Glomerular endothelial cell (primary cell): ENCODE measurements at regions not wholly inside any gene's neighbourhood (a gene's known extent, or its start where the extent isn't known, plus 50 kb on each side); places are given as distances from the start of the nearest gene placed in this dataset.

Source experiments
- DNase-seq: peaks from one replicate; pipeline ENCODE4 v3.0.0-alpha.2; 2011; ENCODE audit warnings: low read depth, low spot score; ENCODE audit errors: extremely low read depth

DNA sequence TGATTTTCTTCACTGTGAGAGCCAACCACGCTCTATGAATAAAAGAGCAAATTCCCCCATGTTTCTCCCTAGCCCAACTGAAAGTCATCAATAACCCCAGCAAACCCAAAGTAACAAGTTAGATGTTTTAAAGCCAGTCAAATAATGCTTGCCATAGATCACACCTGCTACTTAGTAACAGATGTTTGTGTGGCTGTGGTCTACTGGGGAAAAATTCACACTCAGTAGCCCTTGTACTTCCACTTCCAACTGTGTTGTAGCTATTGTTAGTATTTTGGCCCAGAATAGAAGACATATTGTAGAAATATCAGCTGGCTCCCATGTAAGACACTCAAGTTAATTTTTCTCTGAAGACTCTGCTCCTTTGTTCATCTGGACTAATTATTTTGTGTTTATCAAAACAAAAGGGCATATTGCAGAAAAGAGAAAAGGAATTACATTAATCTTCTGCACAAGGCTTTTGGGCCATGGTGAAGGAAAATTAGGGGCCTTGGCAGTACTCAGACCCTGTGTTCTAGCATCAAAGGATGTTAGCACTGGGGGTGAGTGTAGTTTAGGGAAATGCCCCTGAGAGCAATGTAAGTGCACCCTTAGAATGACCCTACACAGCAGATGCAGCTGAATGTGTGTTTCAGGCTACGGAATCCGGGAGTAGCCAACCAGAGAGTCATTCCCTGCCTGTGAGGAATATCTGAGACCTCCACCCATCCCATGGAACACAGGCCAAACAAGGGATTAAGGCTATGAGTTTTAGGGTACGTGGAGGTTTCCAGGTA lies 521.9 kb downstream of the EPHA4 start:
- DNase-seq = no peak

DNA sequence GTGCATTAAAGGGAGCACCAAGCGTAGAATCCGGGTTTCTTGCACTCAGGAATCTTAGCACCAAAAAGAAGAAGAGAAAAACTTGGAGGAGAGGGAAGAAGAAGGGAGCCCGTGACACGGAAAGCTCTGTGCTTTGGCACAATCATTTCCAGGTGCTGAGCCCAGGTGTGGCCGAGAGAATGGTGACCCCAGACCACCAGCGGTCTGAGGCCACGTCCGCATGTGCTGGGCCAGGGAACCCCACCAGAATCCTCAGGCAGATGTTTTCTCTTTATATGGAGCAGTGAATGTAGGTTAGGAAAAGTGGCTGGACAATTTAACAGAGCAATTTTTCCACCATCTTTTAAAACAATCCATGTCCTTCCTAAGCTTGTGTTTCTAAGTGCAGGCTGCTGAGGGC lies 520.9 kb downstream of the EPHA4 start:
- no peak for DNase-seq

DNA sequence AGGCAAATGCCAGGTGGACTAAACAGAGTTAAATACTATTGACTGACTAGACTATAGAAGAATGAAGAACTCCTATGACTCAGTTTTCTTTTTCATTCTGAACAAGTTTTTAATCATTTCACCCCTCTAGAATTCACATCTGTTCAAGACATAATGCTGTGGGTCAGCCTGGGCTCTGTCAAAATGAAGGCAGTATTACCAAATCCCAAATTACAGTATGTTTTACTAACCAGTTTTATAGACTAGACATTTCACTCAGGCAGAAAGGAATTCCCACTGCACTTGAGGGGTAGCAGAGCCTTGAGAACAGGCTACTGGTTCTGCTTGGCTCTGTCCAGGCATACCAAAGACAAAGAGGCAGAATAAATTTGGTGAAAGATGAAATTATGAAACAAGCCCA lies 511.7 kb downstream of the EPHA4 start:
- no peak for DNase-seq

DNA sequence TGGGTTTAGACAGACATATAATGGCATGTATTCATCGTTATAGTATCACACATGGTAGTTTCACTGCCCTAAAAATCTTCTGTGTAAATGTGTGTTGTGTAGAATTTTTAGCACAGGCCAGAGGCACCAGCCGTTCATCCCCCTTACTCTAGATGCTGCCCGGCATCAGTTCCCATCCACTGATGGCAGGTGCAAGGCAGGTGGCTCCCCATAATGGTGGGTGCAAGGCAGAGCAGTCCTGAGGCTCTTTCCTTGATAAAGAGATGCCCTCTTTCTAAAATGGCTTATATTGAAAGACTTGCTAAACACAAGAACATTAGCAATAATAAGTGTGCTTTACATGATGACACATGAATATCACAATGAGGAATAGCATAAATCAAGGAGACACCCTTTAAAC lies 508.5 kb downstream of the EPHA4 start:
- DNase-seq = no peak

DNA sequence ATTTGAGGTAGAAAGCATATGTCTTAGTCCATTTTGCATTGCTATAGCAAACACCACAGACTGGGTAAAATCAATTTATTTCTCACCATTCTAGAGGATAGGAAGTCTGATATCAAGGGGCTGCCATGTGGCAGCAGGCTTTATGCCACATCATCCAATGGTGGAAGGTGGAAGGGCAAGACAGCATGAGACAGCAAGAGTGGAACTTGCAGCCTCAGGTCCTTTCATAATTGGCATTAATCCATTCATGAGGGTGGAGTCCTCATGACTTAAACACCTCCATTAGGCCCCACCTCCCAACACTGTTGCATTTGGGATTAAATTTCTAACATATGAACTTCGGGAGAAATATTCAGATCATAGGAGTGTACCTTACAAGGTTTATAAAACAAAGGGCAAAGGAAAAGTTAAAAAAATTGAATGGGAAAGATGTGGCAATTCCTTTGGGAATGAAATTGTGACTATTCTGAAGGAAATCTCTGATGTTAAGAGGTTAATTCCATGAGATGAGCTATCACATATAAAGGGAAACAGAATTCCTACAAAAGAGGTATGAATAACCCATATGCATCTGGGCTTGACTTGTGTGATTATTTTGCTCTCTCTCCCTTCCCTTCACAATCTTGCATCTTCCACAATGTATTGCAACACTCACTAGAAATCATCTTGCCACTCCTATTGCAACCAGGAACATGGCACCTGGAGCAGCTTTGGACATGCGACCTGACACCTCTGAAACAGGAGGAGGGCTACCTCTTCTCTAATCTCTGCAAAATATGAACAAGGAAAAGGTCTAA lies 507.8 kb downstream of the EPHA4 start:
- DNase-seq = no peak

DNA sequence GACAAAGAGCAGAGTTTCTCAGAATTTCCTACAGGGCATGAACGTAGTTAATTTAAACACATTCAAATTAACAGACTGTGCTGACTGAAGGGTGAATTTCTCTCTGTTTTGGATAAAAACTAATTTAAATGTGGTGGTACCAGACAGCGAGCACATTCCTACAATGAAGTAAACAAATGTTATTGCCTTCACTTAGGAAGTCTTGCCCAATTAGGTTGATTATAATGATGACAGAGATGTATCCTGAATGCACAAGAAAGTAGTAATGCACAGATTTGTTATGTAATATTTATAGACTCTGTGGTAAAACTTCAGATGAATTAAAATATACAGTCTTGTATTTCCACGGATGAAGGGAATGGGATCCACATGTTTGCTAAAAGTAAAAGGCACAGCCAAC lies 507.2 kb downstream of the EPHA4 start:
- no peak for DNase-seq

DNA sequence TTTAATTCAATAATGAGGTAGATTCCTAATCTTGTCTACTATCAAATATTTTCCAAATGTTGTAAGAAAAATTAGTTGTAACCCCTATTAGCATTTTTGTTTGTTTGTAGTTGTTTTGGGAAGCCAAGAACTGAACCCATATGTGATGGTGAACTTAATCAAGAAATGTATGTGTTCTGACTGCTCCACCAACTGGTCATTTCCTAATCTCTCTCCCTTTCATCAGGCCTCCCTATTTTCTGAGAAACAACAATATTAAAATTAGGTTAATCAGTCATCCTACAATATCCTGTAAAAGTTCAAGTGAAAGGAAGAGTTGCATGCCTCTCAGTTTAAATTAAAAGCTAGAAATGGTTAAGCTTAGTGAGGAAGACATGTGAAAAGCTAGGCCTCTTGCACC lies 504.0 kb downstream of the EPHA4 start:
- DNase-seq = no peak

DNA sequence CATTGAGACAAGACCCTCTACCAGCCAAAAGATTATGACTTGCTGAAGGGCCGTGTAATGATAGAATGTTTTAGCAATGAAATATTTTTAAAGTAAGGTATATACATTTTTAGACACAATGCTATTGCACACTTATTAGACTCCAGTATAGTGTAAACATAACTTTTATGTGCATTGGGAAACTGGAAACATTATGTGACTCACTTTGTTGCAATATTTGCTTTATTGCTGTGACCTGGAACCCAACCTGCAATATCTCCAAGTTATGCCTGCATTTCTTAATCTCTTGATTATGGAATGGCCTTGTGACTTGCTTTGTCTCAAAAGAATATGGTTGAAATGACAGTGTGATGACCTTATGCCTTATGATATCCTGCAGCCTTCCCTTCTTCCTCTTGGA lies 502.0 kb downstream of the EPHA4 start:
- DNase-seq = no peak

DNA sequence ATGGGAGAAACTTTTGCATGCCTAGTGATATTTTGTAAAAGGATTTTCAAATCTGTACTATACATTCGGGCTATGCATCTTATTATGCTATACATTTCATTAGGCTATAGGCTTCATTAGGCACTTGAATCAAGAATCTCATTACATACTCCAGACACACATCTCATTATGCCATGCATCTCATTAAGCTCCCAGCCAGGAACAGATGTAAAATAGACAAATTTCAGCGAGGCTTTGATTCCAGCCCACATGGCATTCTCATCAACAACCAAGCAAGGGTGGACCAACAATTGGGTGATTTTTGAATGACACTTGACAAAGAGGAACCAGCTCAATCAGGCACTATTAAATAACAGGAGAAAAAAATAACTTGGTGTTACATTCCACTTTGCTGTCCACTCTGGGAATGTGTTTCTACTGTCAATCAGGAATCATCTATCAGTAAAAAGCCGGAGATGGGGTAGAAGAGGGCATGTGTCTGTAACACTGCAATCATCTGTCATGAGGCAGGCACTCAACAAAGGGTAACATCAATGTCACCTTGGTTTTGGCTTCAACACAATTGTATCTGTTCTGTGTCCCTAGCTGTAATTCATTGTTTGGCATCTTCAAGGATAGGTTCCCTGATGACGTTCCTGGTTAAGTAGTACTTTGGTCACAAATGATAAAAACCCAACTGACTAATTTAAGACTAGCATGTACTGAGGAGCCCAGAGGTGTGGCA lies 498.6 kb downstream of the EPHA4 start:
- DNase-seq = no peak

DNA sequence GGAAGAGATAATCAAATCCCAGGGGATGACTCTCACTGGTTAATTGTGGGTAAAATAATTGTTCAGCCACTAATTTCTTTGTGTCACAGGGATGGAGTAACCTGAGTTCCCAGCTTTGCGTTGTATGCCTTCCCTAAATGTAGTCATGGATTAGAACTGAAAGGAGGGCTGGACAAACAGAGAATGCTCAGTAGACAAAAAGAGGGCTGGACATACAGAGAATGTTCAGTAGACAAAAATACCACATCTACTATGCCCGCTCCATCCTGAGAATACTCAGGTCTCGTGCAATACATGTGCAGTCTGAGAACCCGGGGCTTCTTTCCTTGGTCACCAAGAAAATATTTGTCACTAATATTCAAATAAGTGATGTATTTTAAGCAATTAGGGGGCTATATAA lies 497.9 kb downstream of the EPHA4 start:
- DNase-seq = no peak

DNA sequence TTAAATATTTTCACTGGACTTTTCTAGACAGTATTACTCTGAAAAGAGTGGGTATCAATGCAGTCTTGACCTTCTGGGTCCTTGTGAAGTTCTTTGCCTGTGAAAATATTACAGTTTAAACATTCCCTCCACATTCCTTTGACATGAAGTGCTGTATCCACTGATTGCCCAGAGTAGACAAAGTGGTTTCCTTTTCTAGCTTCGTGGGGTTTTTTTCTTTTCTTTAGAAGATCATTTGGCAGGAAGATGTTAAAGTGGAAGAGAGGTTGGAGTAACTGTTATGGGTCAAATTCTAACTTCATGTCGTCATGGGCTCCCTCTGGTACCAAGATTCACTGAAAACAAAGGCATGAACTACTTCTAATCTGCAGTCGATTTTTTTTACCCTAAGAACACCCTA lies 496.9 kb downstream of the EPHA4 start:
- DNase-seq = no peak

DNA sequence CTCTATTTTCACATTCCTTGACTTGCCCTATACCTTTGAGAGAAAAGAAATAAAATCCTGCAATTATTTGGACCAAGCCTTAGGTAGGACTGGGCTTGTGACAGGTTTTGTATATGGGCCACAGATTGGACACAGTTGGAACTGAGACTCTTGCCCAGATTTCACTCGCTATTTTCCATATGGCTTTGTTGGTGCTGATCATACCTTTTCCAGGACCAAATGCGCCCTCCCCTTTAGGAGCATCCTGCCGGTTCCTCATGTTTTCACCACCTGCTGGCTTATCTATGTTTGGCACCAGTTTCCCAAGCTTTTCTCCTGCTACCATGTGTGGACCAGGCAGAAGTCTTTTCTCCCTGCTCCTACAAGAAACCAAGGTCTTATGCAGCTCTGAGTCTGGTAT lies 494.9 kb downstream of the EPHA4 start:
- no peak for DNase-seq

DNA sequence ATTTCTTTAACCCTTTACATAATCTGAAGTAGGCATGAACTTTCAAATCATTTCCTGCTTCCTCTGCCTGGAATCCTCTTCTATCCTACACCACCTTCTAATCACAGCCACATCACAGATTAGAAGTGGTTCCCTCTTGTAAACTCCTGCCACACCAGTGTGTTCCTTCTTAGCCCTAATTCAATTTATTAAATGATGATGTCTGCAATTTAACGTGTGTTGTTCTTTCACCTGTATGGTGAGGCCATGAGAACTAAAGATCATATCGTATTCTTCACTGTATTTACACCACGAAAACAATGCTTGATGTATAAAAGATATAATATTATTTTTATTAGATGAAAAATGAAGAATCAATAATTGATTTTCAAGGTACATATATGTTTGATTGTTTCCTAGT lies 494.3 kb downstream of the EPHA4 start:
- no peak for DNase-seq

DNA sequence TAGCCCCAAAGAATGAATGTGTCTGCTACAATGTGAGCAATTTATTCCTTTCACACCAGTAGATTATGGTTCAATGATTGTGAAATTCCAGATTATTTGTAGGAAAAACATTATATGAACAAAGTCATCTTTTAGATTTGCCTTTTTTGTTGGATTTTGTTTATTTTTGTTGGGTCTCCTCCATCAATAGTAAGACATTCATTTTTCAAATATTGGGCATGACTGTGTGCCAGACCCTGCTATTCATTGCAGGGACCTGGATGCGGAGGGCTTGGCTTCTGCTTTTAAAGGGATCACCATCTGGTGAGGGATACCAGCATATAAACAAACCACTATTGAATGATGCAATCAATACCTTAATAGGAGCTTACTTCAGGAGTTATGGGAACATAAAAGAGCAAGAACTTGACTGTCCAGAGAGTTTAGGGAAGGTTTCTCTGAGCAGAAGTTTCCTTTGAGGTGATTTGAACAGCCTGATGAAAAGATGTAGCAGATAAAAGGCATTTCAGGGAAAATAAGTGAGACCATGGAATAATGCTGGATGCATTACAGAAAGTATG lies 486.7 kb downstream of the EPHA4 start:
- DNase-seq = no peak

DNA sequence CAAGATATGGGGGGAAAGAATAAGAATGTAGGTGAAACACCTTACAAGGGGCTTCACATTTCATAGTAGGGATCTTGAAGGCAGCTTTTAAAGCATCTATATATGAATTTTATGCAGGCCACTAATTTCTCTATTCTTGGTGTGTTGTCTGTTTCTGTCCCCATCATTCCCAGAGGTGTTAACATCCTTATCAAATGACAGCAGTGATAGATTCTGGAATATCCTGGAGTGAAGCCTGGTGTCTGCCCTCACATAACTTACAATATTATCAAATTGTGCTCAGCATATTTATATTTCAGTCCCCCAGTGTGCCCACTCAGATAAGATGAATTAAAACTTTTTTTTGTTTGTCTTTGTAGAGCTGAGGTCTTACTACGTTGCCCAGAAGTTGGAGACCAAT lies 486.2 kb downstream of the EPHA4 start:
- DNase-seq = no peak

DNA sequence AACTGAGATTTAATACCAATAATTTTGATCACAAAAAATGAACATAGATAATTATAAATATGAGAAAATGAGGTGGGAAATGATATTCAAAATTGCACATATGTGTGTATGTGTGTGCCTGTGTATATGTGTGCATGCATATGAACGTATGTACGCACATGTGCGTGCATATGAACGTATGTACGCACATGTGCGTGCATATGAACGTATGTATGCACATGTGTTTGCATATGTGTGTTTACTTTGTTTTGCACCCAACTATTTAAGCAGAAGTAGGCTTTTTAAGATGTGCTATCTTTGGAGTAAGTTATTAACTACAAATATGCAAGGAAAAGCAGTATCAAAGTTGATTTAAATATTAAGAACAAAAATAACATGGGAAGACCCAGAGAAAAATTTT lies 484.3 kb downstream of the EPHA4 start:
- no peak for DNase-seq

DNA sequence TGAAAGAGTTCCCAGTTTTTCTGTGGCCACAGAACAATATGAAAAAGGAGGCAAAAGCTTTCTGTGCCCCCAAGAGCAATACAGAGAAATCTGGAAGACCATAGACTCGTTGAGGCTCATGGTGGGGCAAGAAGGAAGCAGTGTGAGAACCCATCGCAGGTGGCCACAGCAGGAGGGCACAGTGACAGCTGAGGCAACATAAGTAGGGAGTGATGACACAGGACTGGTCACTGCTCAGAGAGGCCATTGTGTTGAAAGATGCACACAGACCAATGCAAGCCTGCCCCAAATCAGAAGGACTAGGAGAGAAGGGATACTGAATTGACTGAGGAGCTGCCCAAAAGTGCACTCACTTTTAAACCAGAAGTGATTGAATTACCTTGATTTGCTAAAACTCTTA lies 483.6 kb downstream of the EPHA4 start:
- DNase-seq = no peak

DNA sequence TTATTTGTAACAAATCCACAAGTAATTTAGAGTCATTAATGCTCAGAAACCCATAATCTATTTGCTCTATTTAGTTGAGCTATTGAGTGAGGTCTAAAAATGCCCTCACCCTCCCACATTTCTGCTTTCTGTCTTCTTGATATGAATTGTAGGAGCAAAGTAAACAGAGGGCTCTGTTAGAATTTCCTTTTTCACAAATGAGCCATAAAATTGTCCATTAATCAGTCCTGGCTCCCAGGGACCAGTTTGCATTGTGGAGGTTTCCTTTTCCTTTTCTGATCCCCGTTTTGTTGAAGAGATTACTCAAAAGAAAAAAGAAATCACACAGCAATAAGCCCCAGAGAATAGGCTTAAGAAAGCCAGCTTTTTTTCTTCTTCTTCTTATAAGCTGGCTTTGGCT lies 476.7 kb downstream of the EPHA4 start:
- no peak for DNase-seq

DNA sequence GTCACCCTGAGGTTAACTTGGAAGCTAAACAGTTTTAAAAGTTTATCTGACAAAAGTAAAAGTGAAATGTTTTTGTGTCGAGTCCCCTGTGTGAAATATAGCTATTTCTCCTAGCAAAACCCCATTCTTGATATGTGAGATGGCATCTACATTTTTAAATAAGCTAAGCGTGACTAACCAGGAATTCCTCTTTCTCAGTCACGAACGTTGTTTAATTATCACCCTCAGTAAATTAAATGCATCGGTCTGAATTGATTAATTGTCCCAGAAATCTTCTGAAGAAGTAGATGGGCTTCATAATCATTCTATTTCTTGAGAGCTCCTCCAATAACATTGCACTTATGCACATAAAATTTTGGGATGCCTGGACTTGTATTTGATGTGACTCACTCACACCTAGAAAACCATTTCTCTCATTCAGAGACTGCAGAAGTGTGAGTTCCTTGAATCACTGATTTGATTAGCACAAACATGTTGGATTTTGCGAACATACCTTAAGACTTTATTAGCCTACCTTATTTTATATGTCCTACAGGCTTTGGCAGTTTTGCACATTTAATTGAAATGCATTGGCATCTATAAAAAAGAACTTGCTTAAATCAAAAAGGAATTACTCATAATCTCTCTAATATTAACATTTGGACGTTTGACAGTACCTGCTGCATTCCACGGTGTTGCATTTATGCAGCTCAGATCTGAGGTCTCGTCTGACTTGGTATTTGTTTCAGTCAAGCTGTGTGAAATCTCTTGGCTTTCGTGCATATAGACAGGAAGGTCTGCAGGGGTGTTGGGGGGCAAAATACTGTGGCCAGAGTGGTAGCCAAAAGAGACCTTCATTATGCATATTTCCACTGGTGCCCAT lies 475.2 kb downstream of the EPHA4 start:
- no peak for DNase-seq

DNA sequence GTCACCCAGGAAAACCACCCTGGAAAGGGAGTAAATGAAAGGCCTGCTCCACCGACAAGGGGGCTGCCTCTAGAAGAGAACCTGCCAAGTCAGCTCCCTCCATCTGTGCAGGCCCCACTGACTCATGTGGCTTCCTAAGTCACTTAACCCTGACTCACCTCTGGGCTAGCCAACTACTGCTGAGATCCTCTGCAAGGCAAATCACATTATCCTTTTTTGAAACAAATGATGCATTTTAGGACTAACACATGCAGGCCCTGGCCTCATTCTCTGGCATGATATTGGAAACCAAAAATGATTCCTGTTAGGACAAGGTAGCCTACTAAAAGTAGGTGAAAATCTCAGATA lies 474.6 kb downstream of the EPHA4 start:
- no peak for DNase-seq

DNA sequence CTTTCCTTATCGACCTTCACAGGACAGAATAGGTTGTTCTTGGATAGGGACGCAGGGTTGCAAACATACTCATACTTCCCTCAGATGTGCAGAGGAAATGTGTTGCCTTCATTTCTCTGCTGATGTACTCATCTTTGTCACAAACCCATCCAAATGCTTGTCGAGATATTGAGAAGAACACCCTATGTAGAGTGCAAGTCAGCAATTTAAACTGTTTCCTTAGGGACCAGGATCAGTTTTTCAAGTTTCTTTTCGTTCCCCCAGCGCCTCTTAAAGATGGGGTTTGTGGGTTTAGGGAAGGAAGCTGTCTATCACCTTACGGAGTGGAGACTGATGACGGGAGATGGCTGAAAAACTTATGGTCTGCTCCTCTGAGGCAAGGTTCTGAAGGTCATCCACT lies 474.2 kb downstream of the EPHA4 start:
- no peak for DNase-seq
